ENCODE measurements at regions not wholly inside any gene's neighbourhood (a gene's known extent, or its start where the extent isn't known, plus 50 kb on each side); places are given as distances from the start of the nearest gene placed in this dataset.

DNA sequence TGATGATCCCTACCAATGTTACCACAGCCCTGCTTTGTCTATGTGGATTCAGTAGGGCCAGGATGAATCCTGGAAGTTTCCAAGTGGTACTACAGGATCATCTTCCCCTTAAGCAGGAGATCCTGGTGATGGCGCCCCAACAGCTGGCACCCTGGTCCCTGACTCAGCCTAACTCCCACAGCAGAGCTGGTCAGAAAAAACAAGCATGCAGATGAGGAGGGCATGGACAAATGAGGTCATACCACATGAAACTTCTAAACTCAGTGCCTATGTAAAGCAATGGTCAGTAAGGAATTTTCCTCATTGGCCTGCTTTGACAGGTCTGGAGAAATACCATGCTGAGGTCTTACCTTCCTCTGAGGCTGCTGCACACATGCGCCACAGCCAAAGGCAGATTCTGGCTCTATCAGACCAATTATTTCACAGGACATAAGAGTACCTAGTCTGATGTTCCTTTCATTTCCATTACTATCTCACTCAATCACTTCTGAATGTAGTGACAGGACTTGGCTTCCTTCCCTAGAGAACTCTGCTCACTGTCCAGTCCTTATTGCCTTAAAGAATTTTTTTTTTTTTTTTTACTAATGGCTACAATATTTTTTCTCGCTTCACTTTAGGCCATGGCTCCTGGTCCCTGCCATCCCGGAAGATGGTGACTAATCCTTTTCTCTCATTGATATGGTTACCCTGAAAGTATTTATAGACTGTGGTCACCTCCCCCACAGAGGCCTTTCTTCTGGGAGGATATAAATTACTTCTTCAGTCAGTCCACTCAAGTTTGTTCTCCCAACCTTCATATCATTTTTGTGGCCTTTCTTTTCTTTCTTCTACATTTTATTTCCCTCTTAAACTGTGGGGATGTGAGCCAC is 525.2 kb upstream of the PSMD7 start:
- ChIA-PET SMC1A (ENCODE audit: uncharacterized antibody, unreplicated experiment) (no interaction called here), POLR2A (no interaction called here), CTCF (no interaction called here), RAD21 (ENCODE audit: unreplicated experiment) (no interaction called here)
- no peaks in the 10 kb centered on the region for H3K79me2 ChIP-seq (ENCODE audit: control insufficient read depth, insufficient read depth, low read length)
- H3K4me2 ChIP-seq (ENCODE audit: control insufficient read depth, insufficient read depth) = no peak overlapping the region
- FAIRE-seq = no peak
- no peak for ATAC-seq
- in situ Hi-C loops (cut with MboI) = no loop called here
- no peaks in the 10 kb centered on the region for H3K4me1 ChIP-seq (ENCODE audit: control insufficient read depth, insufficient read depth, low read length)
- no peak overlapping the region for H3K27ac ChIP-seq (ENCODE audit: control insufficient read depth, insufficient read depth)
- intact Hi-C loops (cut with micrococcal nuclease; ENCODE audit: unreplicated experiment) = no loop called here
- no peak overlapping the region for H2AFZ ChIP-seq (ENCODE audit: control insufficient read depth, low read depth, low read length)
- H3K4me3 ChIP-seq = no peak overlapping the region
- 49% methylated on average over 4 of the region's 4 CpGs for WGBS (ENCODE audit: insufficient coverage, insufficient replicate concordance, low lambda C conversion rate, missing lambda C conversion rate)
- no peaks in the 10 kb centered on the region; the same call in 2 of the 3 replicates for H3K9me3 ChIP-seq (replicated peaks; ENCODE audit: control insufficient read depth, insufficient read depth, low read length)
- no peak for TF ChIP-seq IKZF2 (IDR thresholded peaks at IDR 0.05)
- no peak for TF ChIP-seq CBX5 (IDR thresholded peaks at IDR 0.05; ENCODE audit: low read depth)
- TF ChIP-seq RB1 (IDR thresholded peaks at IDR 0.05; ENCODE audit: borderline replicate concordance) = no peak
- TF ChIP-seq, protein P1, sequence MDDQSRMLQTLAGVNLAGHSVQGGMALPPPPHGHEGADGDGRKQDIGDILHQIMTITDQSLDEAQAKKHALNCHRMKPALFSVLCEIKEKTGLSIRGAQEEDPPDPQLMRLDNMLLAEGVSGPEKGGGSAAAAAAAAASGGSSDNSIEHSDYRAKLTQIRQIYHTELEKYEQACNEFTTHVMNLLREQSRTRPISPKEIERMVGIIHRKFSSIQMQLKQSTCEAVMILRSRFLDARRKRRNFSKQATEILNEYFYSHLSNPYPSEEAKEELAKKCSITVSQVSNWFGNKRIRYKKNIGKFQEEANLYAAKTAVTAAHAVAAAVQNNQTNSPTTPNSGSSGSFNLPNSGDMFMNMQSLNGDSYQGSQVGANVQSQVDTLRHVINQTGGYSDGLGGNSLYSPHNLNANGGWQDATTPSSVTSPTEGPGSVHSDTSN (IDR thresholded peaks at IDR 0.05; ENCODE audit: insufficient replicate concordance, low read depth, low read length) = no peak
- BruUV-seq (replicated peaks) = no TSS peak
- DNase-seq (ENCODE audit: low read depth, low spot score) = no peak
- H3K36me3 ChIP-seq (ENCODE audit: control insufficient read depth in 2 of 2, insufficient read depth in 2 of 2, low read length in 1 of 2) = no peaks in the 10 kb centered on the region
- no peaks in the 10 kb centered on the region for H3K27me3 ChIP-seq (replicated peaks in 1 of 2; ENCODE audit: control insufficient read depth in 2 of 2, insufficient read depth in 2 of 2, low read length in 1 of 2)
- H3K9ac ChIP-seq (ENCODE audit: control insufficient read depth, insufficient read depth, low read length) = no peak overlapping the region
- no peaks in the 10 kb centered on the region for H4K20me1 ChIP-seq (ENCODE audit: control insufficient read depth, insufficient read depth)

DNA sequence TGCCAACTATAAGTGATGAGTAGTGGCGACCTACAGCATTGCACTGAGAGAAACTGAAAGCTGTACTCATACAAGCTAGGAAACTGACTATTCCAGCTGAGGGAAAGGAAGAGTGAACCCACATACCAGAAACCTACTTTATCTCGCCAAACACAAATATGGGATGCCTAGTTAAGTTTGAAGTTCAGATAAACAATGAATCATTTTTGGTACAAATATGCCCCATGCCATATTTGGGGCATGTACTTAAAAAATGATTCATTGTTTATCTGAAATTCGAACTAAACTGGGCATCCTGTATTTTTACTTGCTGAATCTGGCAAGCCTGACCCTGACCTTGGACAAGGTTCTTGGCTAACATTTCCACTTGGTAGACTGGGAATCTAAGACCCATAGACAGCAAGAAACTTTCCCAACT is 527.8 kb upstream of the PSMD7 start:
- no peak for FAIRE-seq
- no peak overlapping the region for H3K4me3 ChIP-seq
- intact Hi-C loops (cut with micrococcal nuclease; ENCODE audit: unreplicated experiment) (no loop called here), in situ Hi-C loops (cut with MboI) (no loop called here)
- DNase-seq (ENCODE audit: low read depth, low spot score) = no peak
- no peaks in the 10 kb centered on the region for H3K36me3 ChIP-seq (ENCODE audit: control insufficient read depth in 2 of 2, insufficient read depth in 2 of 2, low read length in 1 of 2)
- H3K27ac ChIP-seq (ENCODE audit: control insufficient read depth, insufficient read depth) = no peak overlapping the region
- no peaks in the 10 kb centered on the region for H4K20me1 ChIP-seq (ENCODE audit: control insufficient read depth, insufficient read depth)
- RAD21 ChIA-PET (ENCODE audit: unreplicated experiment) = no interaction called here
- SMC1A ChIA-PET (ENCODE audit: uncharacterized antibody, unreplicated experiment) = interaction anchor here (0.6 to 1.3 kb wide), 2 partner anchors 9 to 46 kb away, joined by 3 read pairs; no protein-coding TSS in a partner anchor
- whole genome bisulfite sequencing (ENCODE audit: insufficient coverage, insufficient replicate concordance, low lambda C conversion rate, missing lambda C conversion rate) = 2% methylated on average over 3 of the region's 3 CpGs
- no peaks in the 10 kb centered on the region for H3K4me1 ChIP-seq (ENCODE audit: control insufficient read depth, insufficient read depth, low read length)
- no peak overlapping the region for H2AFZ ChIP-seq (ENCODE audit: control insufficient read depth, low read depth, low read length)
- no peak overlapping the region for H3K9ac ChIP-seq (ENCODE audit: control insufficient read depth, insufficient read depth, low read length)
- TF ChIP-seq CEBPB (IDR thresholded peaks at IDR 0.05; ENCODE audit: borderline replicate concordance in 1 of 2, low read depth in 2 of 2, low read length in 2 of 2) (no peak), ZNF274 (IDR thresholded peaks at IDR 0.05; ENCODE audit: insufficient read depth, insufficient read length) (no peak), MYC (IDR thresholded peaks at IDR 0.05; ENCODE audit: insufficient read depth, insufficient read length, insufficient replicate concordance, low read length, severe bottlenecking) (no peak), PAX5 (IDR thresholded peaks at IDR 0.05; ENCODE audit: borderline replicate concordance, low read depth, low read length) (no peak)
- TF ChIP-seq, protein P2, sequence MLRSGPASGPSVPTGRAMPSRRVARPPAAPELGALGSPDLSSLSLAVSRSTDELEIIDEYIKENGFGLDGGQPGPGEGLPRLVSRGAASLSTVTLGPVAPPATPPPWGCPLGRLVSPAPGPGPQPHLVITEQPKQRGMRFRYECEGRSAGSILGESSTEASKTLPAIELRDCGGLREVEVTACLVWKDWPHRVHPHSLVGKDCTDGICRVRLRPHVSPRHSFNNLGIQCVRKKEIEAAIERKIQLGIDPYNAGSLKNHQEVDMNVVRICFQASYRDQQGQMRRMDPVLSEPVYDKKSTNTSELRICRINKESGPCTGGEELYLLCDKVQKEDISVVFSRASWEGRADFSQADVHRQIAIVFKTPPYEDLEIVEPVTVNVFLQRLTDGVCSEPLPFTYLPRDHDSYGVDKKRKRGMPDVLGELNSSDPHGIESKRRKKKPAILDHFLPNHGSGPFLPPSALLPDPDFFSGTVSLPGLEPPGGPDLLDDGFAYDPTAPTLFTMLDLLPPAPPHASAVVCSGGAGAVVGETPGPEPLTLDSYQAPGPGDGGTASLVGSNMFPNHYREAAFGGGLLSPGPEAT (IDR thresholded peaks at IDR 0.05; ENCODE audit: low read depth) = no peak
- no TSS peak for BruUV-seq (replicated peaks)
- no peak for ATAC-seq
- CTCF ChIA-PET = interaction anchor here (0.5 kb wide), 1 partner anchor 573 kb away, joined by 3 read pairs; no protein-coding TSS in a partner anchor
- no peak overlapping the region for H3K4me2 ChIP-seq (ENCODE audit: control insufficient read depth, insufficient read depth)
- H3K9me3 ChIP-seq (replicated peaks; ENCODE audit: control insufficient read depth, insufficient read depth, low read length) = no peaks in the 10 kb centered on the region; the same call in 2 of the 3 replicates
- no peaks in the 10 kb centered on the region for H3K79me2 ChIP-seq (ENCODE audit: control insufficient read depth, insufficient read depth, low read length)
- H3K27me3 ChIP-seq (replicated peaks in 1 of 2; ENCODE audit: control insufficient read depth in 2 of 2, insufficient read depth in 2 of 2, low read length in 1 of 2) = no peaks in the 10 kb centered on the region
- POLR2A ChIA-PET = no interaction called here
